GDM1 (cell line): ENCODE measurements at regions not wholly inside any gene's neighbourhood (a gene's known extent, or its start where the extent isn't known, plus 50 kb on each side); places are given as distances from the start of the nearest gene placed in this dataset.
"Not testable (repeated sequence)": the region's sequence is repeated elsewhere in the genome, so short reads cannot be mapped to it uniquely, and the experiment has no call there.

Experiments
- DNase-seq: peaks from one replicate; lab custom pipeline; 2025; lab: John Stamatoyannopoulos, UW

DNA sequence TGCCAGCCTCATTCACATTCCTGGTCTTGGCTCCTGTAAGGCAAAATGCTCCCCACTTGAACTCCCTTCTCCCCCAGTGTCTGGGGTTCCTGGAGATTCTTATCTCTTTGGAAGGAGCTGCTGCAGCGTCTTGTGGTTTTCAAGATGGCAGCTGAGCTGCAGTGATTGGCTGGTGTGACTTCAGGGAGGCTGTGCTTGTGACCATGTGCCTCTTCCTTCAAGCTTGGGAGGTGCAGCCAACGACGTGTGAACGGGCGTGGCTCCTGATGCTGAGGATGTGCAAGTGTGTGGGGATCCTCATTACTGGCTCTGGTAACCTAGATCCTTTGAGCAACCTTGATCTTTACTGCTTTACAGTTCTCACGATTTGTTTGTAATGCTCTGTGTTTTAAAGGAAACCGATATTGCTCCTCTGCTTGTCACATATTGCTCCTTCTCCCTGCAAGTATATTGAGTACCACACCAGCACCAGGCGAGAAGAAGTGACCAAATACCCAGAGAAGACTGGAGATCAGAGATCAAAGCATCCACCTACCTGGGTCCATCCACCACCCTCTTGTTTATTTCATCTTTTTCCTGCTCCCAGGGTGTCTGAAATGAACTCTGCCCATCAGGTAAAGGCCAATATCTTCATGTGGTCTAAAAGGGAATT lies 208.5 kb downstream of the FGF9 start:
- no peak for DNase-seq

- DNase-seq, result no peak
These were observed 211.9 kb downstream of the FGF9 start for GRCh38 chr13:21882766-21883165.

- DNase-seq, result no peak
These were observed 212.8 kb downstream of the FGF9 start for GRCh38 chr13:21883713-21884112.

- DNase-seq, result no peak
These were observed 213.5 kb downstream of the FGF9 start for GRCh38 chr13:21884299-21884909.

DNA sequence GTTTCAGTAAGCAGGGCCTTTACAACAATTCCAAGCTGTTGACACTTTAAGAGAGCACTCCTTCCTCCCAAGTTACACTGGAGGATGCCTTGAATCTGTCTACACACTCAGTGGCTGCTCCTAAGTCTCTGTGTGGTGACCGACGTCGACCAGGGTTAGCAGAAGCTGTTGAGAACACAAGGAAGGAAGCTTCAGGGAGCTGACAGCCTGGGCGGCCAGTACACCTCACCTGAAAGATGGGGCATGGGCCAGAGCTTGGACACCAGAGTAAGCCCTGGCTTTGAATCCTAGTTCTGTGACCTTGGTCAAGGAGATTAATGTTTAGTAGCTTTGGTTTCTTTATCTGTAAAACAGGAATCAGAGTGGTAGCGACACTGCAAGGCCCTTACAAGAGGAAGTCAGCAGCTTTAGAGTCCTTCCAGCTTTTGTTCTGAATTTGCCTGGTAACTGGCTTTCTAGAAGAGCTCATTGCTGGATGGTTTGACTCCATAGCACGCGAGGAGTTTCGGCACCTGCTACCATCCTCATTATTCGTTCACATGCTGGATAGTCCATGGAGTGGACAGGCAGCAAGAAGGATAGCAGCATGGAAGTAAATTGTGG lies 214.2 kb downstream of the FGF9 start:
- DNase-seq, result no peak

DNA sequence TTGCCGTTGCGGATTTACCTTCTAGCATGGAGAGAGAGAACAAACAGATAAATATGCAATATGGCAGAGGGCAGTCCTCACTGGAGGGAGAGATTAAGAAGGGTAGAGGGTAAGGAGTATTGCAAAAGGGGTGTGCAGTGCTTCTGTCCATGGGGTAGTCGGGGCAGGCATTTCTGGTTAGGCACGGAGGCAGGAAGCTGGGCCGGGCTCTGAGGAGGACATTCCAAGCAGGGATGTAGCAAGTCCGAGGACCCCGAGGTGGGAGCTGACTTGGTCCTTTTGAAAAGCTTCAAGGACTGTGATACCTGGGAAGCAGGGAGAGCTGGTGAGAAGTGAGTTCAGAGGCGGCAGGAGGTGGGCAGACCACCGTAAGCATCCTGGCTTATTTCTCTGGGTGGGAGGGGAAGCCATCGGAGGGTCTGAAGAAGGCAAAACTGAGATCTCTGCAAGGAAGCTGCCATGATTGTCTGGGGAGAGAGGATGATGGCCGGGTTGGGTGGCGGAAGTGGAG lies 214.9 kb downstream of the FGF9 start:
- DNase-seq, result no peak

- no peak for DNase-seq
These were observed 218.8 kb downstream of the FGF9 start for GRCh38 chr13:21889651-21890050.

- not testable (repeated sequence) for DNase-seq
These were observed 219.3 kb downstream of the FGF9 start for GRCh38 chr13:21890220-21890619.

DNA sequence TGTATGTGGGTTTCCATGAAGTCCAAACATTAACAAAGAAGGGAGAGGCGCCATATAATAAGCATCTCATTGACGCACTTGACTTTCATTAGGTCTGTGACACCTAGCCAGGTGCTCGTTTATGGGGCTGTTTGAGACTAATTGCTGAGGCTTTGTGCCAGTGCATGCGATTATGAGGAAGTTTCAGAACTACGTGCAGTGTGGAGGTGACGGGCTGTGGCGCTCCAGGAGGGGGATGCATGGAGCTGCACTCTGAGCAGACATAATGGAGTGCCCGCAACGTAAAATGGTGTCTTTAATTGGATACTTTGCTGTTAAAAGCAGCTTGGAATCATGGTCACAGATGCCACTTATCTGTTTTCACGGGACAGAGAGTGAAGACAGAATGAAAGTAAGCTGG lies 223.2 kb downstream of the FGF9 start:
- no peak for DNase-seq

DNA sequence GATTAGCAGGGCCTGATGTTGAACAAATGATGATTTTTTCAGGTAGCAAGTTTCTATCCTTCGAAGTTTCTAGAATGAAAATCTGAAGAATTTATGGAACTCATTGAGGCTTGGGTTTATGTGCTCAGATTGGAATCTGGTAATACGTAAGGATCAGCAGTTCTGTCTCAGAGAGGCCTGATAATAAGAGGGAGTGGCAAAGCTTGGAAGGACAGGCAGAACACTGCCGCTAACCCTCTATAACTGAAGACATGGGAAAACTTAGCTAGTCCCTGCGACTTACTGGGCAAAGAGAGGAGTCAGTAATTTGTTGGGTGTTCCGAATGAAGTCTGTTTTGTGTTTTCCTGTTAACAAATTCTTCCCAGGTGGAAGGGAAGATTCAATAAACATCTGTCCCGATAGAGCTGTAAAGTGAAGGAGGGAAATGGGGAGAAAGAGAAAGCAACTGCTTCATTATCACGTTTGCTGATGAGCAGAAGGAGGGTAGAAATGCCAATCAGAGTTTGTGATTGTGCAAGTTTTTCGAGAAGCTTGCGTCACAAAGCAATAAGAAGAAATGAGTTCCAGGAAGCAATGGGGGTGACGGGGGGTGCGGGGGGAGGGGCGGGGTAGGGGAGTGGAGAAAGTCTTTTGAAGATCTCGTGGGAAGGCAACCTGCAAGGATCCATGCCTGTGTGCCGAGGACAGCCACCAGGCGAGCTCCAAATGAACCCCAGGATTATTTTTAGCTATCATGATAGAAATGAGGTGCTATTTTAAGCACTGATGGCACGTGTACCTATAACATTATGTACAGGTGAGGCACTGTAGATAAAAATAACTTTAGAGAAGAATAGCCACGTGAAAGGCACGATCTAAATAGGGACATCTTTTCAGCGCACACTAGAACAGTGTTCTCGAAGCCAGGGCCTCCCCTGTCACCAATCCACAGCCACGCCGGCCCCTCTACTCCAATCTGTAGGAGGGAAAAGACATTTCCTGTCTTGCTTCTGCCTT lies 224.1 kb downstream of the FGF9 start:
- no peak for DNase-seq

DNA sequence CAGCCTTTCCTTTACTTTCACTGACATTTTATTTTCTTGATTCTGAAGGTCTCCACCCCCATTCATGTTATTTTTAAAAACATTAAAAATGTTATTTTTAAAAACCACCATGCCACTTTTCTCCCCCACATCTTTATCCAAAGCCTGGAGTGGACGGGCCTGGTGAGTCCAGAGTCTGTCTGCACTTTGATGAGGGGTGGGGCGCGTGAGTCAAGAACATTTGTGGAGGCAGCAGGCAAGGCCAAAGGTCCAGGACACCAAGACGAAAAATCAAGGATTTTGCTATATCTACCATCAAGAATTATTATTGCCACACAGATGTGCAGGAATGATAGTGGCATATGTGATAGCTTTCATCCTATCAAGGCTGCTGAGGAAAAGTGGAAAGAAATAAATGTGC lies 224.9 kb downstream of the FGF9 start:
- no peak for DNase-seq

DNA sequence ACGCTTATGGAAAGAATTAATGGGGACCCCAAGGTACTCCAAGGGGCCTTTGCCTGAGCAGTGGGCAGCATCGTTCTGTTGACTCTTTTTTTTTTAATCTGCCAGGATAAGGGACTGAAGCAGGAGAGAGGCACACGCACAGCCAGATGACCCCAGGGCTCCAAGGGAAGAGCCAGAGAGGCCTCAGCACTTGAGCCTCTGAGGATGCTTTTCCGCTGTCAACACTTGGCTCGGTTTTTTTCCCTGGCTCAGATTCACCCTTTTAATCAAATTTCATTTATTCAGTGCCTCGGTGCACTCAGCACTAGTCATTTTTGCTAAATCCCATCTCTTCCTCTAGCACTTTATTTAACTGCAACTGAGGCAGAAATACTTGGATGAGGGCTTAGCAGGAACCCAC lies 226.3 kb downstream of the FGF9 start:
- DNase-seq, result no peak

GRCh38 chr13:21898459-21898858 lies 227.6 kb downstream of the FGF9 start:
- no peak for DNase-seq

GRCh38 chr13:21898945-21899344 lies 228.1 kb downstream of the FGF9 start:
- no peak for DNase-seq

- DNase-seq, result no peak
These were observed 230.5 kb downstream of the FGF9 start for GRCh38 chr13:21901336-21901735.

DNA sequence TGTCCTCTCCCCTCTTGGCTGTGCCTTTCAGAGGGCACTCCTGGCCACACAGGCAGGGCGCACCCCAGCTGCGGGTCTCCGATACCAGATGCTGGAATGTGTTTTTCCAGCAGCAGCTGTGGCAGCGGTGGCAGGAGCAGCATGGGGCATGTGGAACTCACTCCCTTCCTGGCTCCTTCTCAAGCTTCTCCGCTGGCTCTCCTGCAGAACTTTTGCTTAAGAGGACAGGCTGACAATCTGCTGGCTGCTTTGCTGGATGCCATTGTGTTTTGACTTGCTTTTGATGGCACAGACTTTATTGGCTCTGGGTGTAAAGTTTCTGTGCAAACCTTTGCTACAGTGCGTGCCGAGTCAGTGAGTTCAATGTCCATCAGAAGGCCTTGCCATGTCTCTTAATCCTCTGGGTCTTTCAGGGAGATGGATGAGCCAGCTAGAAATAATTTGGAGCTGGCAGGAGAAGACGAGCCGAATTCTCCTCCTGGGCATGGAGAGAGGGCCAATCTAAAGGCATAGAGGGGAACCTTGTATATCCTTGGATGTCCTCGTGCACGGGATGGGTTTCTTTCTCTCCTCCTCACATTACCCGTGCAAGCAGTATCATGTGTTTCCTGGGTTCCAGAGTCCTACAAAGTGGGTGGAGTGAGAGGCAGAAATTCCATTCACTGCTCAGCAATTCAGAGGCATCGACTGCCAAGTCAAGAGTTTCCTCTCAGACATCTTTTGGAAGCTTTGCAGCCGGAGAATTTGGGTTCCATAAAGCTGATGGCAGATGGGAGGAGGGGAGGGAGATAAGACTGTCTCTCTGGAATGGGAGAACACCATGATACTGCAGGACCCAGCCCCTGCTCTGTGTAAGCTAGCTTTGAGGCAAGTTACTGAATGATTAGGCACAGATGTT lies 231.2 kb downstream of the FGF9 start:
- no peak for DNase-seq

DNA sequence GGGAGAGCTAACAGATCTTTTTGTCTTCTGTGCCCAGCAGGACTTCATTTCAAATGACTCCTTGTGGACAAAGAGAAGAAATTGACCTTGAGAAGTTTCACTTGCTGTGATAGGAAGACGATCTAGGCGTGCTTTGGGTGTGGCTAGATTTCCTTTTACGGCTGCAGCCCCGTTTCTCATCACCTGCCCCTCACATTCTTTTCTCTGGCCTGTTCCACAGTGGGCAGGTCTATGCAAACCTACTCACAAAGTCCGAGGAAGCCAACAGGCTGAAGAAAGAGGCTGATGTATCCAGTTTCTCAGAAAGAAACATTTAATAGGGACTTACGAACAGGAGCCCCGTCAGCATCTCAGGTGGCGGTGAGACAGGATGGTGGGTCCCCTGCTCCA lies 231.8 kb downstream of the FGF9 start:
- no peak for DNase-seq

DNA sequence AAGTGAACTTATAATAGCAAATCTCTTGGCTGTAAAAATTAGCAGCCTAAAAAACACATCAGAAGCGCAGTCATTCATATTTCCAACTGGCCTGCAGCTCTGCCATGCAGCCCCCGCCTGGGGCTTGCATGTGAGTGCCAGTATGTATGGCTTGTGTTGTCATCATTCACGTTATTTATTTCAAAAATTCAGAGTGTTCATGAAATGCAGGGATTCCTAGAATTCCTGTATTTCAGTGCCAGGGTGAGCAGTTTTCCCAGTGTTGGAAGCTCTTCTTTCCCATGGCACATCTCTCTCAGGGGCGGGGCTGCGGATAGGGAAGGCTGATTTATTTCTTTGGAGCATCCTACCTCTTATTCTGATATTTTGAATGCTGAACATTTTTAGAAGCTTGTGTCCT lies 234.6 kb downstream of the FGF9 start:
- DNase-seq, result no peak

- no peak for DNase-seq
These were observed 238.5 kb downstream of the FGF9 start for GRCh38 chr13:21909331-21909730.

- no peak for DNase-seq
These were observed 239.7 kb downstream of the FGF9 start for GRCh38 chr13:21910546-21910945.

DNA sequence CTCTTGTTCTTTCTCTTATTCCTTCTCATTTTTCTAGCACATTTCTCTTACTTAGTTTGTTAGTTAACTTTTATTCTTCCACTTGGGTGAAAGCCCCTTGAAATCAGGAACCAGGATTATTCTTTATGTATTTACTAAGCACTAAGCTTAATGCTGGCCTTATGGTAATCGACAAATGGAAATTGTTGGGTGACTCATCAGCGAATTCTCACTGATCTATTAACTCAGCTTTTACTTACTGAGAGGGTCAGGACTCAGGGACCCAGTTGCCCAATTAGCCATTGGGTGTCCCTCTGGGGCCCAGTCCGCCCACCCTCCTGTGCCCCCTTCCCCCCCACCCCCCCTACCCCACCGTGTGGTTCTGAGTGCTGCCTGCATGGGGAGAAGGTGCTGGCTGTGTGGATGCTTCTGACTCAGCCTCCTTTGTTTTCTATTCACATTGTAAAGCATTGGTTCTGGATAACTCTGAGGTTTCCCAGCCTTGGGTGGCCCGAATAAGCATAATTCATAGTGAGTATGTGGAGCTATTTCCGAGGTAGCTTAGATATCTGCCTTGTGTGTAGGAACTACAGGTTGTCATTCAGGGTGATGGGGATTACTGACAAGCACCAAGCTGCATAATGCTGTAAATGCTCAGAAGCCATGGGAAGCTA lies 240.9 kb downstream of the FGF9 start:
- DNase-seq, result no peak
